Posterior vena cava (tissue), 2 donors: ENCODE measurements at regions not wholly inside any gene's neighbourhood (a gene's known extent, or its start where the extent isn't known, plus 50 kb on each side); places are given as distances from the start of the nearest gene placed in this dataset.
"Not testable (repeated sequence)": the region's sequence is repeated elsewhere in the genome, so short reads cannot be mapped to it uniquely, and the experiment has no call there.

Experiments used
- DNase-seq: peaks from one replicate; pipeline ENCODE4 v3.0.0-alpha.2; 2020; ENCODE audit warnings: low spot score
- intact Hi-C, 2 donors: fragments of 100-400 bp; cut with DNase I; formaldehyde crosslinking; loops; one replicate each; pipeline versions ENCODE4 v1.14.1 to v1.14.2; 2022 to 2023
- donor health status: DM: yes; HTN: yes; CAD: no.
- donor health status: DM: yes; HTN: yes; CAD: no.

DNA sequence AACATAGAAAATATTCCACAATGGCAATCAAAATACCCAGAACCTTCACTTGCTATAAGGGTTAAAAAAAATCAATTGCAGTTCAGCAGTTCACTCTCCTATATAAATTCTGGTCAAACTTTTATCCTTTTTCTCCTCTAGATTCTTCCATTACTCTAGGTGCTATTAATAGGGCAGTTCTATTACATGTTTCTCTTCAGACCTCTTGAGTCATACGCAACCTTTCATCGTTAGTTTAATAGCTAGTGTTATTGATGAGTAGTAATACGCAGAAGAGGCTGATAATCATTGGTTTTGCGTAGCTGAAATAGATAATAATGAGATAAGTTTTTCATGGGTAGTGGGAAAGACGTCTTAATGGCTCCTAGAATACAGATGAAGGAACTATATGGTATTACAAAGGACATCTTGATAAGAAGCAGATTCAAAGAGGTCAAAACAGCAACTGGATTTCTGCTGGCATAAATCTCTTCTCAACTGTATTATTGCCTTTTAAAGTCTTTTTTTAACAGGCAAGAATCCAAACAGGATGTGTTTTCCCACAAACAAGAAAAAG lies 118.3 kb upstream of the STARD13 start:
- intact Hi-C loops: no loop called here

DNA sequence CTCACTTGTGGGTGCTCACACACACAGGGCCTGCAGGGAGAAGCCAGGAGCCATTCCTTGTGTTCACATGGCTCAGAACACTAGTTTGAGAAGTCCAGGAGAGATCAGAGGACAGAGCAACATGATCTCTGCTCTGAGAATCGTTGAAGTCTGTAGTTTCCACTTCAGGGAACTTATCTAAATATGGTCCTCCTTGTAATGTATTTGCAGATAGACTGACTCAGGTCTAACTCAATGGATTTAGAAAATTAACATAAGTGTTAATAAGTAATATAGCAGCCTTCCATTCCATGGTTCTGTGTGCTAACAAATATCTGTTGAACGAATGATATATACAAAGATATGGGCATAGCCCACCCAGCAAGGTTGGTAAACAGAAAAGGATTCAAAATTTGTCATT lies 119.8 kb upstream of the STARD13 start:
- intact Hi-C loops: no loop called here
- DNase-seq: no peak

More for the DNA sequence above, 118.3 kb upstream of the STARD13 start:
- DNase-seq: no peak

- no peak for DNase-seq
- intact Hi-C loops: no loop called here
Measured at GRCh38 chr13:33409673-33410510, 124.3 kb upstream of the STARD13 start.

GRCh38 chr13:33410619-33411018 lies 125.1 kb upstream of the STARD13 start:
- intact Hi-C loops: no loop called here
- DNase-seq: no peak

DNA sequence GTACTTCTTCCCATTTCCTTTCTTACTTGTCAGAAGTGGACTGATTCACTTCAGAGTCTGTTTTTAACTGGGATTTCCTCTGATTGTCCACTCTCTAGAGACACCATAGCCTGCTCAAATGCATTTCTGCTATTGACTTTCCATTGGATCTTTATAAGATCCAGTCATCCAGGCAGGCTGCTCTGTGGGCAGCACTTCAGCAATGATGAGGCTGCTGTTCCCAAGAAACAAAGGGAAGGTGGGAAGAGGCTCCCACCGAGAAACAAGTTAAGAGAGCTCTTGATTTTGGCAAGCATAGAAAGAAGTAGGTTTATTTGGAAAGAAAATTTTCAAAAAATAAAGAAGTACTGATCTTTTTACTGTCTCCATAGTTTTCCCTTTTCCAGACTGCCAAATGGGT lies 125.8 kb upstream of the STARD13 start:
- intact Hi-C loops: no loop called here
- DNase-seq: no peak

GRCh38 chr13:33415822-33416221 lies 130.3 kb upstream of the STARD13 start:
- intact Hi-C loops: no loop called here
- no peak for DNase-seq

DNA sequence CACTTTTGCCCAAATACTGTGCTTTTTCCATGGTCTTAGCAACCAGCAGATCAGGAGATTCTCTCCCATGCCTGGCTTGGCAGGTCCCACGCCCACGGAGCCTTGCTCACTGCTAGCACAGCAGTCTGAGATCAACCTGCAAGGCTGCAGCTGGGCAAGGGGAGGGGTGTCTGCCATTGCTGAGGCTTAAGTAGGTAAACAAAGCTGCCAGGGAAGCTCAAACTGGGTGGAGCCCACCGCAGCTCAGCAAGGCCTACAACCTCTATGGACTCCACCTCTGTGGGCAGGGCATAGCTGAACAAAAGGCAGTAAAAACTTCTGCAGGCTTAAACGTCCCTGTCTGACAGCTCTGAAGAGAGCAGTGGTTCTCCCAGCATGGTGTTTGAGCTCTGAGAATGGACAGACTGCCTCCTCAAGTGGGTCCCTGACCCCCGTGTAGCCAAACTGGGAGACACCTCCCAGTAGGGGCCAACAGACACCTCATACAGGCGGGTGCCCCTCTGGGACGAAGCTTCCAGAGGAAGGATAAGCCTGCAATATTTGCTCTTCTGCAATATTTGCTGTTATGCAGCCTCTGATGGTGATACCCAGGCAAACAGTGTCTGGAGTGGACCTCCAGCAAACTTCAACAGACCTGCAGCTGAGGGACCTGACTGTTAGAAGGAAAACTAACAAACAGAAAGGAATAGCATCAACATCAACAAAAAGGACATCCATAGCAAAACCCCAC lies 132.8 kb upstream of the STARD13 start:
- intact Hi-C loops, DNase-seq: not testable (repeated sequence)

GRCh38 chr13:33420117-33420516 lies 134.6 kb upstream of the STARD13 start:
- DNase-seq, intact Hi-C loops: not testable (repeated sequence)

DNA sequence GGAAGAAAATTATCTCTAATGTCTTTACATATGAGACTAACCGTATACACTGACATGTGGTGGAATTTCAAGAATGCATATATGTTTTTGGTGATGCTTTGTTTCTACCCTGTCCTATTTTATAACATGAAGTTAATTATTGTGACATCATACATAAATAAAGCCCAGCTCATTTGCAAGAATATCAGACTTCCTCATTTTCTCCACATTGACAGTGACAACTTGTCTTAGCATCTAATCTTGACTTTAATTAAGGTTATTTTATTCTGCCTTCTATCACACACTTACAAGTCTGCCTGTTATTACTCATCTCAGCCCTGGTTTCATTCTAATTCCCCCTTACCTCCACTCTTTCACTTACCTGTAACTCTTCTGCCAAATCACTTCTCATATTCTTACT lies 140.6 kb upstream of the STARD13 start:
- intact Hi-C loops: no loop called here
- no peak for DNase-seq

- no peak for DNase-seq
- intact Hi-C loops: no loop called here
Measured at GRCh38 chr13:33433316-33433715, 147.8 kb upstream of the STARD13 start.

- DNase-seq: no peak
- intact Hi-C loops: no loop called here
Measured at GRCh38 chr13:33434676-33435075, 149.1 kb upstream of the STARD13 start.

DNA sequence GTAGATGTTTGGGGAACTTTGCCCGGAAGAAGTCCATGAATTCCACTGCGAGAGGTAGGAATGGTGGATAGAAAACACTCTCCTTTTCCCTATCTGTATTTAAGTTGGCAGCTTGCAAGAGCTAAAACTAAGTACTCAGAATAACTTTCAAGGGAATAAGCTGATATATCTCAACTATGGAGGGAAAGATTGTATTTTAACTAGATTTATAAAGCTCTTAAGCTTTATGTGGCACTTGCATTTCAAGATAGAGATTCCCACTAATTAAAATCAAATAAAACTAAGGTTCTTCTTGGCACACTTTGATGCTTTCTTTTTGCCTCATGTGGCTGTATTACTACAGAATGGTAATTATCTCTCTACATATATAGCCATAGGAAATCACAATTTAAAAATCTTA lies 149.7 kb upstream of the STARD13 start:
- DNase-seq: no peak
- intact Hi-C loops: no loop called here

GRCh38 chr13:33438918-33439317 lies 153.4 kb upstream of the STARD13 start:
- intact Hi-C loops: no loop called here
- DNase-seq: no peak

DNA sequence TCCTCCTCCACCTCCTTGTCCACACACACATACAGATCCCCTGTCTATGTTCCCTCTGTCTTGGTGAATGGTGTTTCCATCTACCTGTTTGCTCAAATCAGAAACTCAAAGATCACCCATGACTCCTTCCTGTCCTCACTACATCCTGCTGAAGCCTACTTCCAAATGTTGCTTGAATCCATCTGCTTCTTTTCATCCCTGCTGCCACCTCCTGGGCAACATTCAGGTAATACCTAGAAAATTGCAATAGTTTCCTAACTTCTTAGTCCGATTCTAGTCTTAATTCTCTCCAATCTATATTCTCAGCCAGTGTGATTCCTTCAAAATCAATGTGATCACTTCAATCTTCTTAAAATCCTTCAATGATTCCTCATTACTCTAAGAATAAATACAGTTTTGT lies 155.5 kb upstream of the STARD13 start:
- intact Hi-C loops: no loop called here

GRCh38 chr13:33445024-33445423 lies 159.5 kb upstream of the STARD13 start:
- DNase-seq: no peak
- intact Hi-C loops: no loop called here

More for the DNA sequence above, 155.5 kb upstream of the STARD13 start:
- no peak for DNase-seq

DNA sequence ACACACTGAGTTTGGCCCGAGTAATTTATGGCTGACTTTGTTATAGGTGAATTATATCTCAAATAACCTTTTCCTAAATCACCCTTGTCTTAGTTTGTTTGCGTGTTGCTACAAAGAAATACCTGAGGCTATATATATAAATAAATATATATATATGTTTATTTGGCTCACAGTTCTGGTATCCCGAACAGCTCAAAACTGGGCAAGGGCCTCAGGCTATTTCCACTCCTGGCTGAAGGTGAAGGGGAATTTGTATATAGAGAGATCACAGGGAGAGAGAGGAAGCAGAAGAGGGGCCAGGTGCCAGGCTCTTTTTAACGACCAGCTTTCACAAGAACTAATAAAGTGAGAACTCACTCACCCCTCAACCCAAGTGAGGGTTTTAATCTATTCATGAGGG lies 159.9 kb upstream of the STARD13 start:
- intact Hi-C loops: no loop called here
- DNase-seq: no peak

DNA sequence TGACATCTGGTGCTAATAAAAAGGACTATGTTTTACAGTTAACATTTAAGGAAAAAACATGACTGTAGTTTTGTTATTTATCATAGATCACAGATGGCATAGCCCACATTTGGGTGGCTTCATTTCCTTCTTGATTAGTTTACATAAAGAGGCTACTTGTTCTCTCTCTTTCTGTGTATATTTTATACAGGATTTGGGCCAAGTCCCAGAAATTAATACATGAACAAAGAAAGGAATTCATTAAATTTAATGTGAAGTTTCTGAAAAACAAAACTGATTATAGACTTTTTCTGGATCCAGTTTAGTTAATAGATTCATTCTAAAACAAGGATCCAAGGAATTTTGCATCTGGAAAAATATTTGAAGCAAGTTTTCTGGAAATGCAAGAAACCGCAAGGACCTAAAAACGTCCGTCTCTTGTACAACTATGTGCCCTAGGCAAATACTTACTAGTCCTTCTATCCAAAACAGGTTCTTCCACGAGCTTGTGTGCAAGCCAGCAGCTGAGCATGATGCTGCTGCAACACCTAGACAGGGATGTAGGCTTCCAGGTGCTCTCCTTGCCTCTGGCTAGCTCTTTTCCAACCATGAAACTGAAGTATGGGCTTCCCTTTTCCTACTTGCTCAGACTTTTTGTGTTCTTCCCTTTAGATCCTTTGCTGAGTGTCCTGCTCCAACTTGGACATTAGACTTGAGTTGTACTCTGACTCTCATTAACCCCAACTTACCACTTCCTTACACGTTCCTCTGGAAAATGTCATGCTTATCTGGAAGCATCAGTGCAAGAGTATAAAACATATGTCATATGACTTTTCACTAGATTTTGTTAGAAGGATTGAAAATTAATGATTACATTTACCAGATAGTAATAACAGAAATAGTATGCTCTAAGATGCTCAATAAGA lies 161.5 kb upstream of the STARD13 start:
- no peak for DNase-seq
- intact Hi-C loops: no loop called here

DNA sequence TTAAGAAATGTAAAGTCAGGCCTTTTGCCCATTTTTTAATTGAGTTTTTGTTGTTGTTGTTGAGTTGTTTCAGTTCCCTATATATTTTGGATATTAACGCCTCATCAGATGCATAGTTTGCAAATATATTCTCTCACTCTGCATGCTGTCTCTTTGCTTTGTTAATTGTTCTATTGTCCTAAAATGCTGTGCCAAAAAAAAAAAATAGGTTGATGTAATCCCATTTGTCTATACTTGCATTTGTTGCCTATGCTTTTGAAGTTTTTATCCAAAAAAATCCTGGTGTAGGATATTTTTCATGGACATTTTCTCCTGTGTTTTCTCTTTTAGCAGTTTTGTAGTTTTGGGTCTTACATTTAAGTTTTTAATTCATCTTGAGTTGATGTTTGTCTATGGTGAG lies 163.3 kb upstream of the STARD13 start:
- no peak for DNase-seq
- intact Hi-C loops: no loop called here

DNA sequence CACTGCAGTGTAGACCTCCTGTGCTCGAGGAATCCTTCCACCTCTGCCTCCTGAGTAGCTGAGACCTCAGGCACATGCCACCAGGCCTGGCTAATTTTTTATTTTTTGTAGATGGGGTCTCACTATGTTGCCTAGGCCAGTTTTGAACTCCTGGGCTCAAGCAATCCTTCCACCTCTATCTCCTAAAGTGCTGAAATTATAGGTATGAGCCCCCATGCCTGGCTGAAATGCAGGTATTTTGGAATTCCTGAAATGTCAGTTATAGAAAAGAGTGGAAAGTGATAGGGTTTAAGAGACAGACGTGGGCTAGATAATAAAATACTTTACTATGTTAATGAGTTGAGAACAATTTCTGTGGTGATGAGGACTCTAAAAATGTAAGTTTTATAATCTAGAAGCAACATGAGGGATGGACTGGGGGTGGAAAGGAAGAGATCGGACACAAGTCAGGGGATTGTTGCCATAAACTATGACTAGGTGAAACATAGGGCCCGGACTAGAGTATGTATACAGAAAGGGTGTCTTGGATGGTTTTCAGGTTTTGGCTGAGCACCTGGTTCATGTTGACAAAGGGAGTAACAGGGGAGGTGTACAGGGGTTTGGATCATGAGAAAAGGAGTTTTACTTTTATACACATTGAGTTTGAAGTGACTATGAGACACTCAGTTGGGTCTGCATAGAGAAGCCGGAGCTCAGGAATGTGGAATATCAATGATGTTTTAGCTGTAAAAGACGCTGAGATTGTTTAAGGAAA lies 165.6 kb upstream of the STARD13 start:
- intact Hi-C loops: no loop called here
- no peak for DNase-seq
